ENCODE measurements at regions not wholly inside any gene's neighbourhood (a gene's known extent, or its start where the extent isn't known, plus 50 kb on each side); places are given as distances from the start of the nearest gene placed in this dataset.

GRCh38 chr12:78562368-78563205 is 302.0 kb upstream of the SYT1 start:
- TF ChIP-seq POLR2A (IDR thresholded peaks at IDR 0.05), result no peak
- TF ChIP-seq POLR2AphosphoS5 (IDR thresholded peaks at IDR 0.05), result no peak
- TF ChIP-seq, protein P1, sequence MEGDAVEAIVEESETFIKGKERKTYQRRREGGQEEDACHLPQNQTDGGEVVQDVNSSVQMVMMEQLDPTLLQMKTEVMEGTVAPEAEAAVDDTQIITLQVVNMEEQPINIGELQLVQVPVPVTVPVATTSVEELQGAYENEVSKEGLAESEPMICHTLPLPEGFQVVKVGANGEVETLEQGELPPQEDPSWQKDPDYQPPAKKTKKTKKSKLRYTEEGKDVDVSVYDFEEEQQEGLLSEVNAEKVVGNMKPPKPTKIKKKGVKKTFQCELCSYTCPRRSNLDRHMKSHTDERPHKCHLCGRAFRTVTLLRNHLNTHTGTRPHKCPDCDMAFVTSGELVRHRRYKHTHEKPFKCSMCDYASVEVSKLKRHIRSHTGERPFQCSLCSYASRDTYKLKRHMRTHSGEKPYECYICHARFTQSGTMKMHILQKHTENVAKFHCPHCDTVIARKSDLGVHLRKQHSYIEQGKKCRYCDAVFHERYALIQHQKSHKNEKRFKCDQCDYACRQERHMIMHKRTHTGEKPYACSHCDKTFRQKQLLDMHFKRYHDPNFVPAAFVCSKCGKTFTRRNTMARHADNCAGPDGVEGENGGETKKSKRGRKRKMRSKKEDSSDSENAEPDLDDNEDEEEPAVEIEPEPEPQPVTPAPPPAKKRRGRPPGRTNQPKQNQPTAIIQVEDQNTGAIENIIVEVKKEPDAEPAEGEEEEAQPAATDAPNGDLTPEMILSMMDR (IDR thresholded peaks at IDR 0.05), result no peak
- TF ChIP-seq EP300 (IDR thresholded peaks at IDR 0.05), result no peak
